ENCODE measurements at regions not wholly inside any gene's neighbourhood (a gene's known extent, or its start where the extent isn't known, plus 50 kb on each side); places are given as distances from the start of the nearest gene placed in this dataset.

DNA sequence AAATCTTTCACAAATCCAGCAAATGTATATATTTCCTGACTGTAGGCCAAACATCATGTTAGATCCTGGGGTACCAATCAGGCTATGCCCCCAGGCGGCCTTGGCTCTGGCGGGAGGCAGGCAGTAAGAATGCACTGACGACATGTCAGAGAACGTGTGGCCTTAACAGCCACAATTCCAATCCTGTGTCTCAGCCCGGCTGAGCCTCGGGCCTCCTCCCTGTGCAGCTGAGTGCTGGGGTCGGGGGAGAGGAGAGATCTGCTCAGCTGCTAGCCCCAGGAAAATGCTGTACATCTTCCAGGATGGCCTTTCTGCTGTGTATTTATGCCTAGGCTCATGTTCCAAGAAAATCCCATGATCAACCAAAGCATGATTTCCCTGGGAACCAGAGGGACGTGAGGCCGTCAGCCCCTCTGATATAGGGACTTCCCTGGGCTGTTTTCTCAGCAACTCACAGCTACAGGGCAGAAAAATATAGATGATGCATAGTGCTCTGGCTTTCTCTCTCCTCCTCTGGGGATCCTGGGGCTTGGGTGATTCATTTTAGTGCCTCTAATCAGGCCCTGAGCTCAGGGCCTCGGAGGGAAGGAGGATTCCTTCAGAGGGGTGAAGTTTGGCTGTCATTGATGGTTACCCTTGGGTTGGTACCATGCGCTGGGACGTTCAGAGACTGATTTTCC, 604.0 kb downstream of the HS3ST4 start:
- DNase-seq (ENCODE audit: low read depth), result no peak

DNA sequence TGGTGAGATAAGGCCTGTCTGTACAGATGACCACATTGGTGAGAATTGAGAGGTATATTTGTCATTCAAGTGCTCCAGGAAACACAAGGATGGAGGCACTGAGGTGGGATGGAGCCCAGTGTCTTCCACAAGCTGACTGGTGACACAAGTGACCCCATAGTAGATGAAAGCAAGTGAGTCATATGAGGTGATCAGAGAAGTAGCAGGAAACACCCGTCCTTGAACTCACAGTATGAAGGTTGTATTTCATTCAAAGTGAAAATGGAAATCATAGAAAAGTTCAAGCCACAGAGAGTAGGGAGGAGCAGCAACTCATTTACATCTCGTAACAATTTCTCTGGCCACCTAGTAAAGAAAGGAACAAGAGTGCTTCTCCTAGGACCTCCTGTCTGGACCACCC, 609.8 kb downstream of the HS3ST4 start:
- no peak for DNase-seq (ENCODE audit: low read depth)

DNA sequence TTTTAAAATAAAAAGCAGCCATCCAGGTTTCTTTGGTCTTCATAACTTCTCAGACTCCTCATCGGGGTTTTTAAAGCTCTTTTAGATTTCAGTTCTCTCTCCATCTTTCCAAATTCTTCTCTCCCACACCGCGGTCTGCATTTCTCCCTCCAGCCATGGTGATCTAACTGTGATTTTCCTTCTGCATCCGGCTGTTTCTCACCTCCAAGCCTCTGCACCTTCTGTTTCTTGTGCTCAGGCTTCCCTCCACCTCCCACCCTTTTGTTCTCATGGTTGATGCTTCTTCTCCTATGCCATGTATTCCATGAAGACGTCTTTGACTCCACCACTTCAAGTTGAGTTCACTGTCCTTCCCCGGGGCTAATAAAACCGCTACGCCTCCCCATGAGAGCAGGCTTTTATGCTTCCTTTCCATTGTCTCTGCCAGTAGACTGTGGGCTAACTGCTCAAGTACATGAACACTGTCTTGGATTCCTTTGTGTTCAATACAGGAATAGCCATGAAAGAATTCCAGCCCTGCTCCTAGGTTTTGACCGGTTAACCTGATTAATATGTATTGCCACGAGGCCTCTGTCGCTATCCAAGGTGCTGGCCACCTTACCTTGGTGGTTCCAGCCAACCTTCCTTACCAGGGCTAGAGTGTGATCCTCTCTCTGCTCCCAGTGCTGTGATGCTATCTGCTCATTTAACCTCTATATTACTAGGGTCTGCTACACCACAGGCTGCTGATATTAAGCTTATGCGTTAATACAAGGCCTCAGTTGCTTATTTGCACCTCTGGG, 625.1 kb downstream of the HS3ST4 start:
- no peak for DNase-seq (ENCODE audit: low read depth)

GRCh38 chr16:26317885-26318284, 626.1 kb downstream of the HS3ST4 start:
- DNase-seq (ENCODE audit: low read depth), result no peak

- no peak for DNase-seq (ENCODE audit: low read depth)
Measured at GRCh38 chr16:26330654-26331053, 638.9 kb downstream of the HS3ST4 start.

- no peak for DNase-seq (ENCODE audit: low read depth)
Measured at GRCh38 chr16:26334218-26335111, 642.7 kb downstream of the HS3ST4 start.

GRCh38 chr16:26335236-26335853, 643.6 kb downstream of the HS3ST4 start:
- no peak for DNase-seq (ENCODE audit: low read depth)

- no peak for DNase-seq (ENCODE audit: low read depth)
Measured at GRCh38 chr16:26342621-26343020, 650.9 kb downstream of the HS3ST4 start.

DNA sequence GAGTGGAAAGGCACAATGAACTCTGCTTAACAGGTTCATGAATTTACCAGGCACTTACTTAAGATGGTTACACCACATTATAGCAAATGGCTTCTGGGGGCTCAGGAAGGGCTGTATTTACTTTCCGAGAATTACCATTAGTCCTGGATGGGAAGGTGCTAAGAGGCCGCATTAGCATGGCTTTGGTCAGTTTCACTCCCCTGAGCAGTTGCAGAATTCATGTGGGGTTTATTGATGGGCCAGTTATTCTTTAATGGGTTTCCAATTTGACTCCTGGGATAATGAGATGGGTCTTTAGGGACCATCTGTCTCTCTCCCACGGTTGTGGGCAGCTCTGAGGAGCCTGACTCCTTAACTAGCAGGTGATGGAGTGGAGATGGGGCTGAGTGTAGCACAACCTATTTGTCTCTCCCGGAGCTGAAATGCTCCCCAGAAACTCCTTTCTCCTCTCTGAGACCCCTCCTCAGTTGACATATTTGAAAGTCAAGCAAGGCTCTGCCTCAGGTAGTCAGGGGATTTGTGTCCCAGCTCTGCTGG, 652.5 kb downstream of the HS3ST4 start:
- no peak for DNase-seq (ENCODE audit: low read depth)

DNA sequence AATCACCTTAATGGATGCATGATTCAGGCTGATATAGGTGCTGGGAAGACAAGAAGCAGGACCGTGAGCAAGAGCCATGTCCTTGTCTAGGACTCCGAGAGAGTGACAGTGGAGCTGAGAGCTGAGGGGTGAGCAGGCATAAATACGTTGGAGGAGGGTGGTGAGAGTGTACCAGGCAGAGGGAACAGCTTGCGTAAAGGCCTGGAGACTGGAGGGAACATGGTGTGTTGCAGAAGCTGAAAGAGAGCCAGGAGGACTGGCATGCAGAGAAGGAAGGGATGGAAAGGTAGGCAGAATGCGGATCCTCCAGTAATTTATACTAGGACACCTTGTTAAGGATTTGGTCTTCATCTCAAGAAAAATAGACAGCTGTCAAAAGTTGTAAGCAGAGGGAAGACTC, 653.2 kb downstream of the HS3ST4 start:
- DNase-seq (ENCODE audit: low read depth), result no peak

GRCh38 chr16:26345966-26346365, 654.2 kb downstream of the HS3ST4 start:
- no peak for DNase-seq (ENCODE audit: low read depth)

DNA sequence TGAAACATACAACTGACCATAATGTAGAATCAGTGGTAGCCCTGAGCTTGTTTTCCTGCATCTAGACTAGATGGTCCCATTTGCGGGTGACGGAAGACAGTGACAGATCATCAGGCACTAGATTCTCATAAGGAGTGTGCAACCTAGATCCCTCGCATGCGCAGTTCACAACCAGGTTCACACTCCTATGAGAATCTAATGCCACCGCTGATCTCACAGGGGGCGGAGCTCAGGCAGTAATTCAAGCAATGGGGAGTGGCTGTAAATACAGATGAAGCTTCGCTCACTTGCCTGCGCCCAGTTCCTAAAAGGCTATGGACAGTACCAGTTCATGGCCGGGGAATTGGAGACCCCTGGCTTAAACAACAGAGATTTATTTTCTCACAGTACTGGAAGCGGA, 656.3 kb downstream of the HS3ST4 start:
- no peak for DNase-seq (ENCODE audit: low read depth)

DNA sequence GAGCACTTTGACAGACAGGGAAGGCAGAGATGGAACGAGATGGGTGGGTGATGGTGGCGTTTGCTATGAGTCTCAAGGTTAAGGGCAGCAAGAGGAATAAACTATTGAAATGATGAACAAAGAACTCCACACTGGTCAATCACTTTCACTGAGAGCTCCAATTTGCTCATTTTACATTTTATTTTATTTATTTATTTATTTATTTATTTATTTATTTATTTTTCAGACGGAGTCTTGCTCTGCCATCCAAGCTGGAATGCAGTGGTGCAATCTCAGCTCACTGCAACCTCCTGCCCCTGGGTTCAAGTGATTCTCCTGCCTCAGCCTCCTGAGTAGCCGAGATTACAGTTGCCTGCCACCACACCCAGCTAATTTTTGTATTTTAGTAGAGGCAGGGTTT, 669.1 kb downstream of the HS3ST4 start:
- DNase-seq (ENCODE audit: low read depth), result no peak

DNA sequence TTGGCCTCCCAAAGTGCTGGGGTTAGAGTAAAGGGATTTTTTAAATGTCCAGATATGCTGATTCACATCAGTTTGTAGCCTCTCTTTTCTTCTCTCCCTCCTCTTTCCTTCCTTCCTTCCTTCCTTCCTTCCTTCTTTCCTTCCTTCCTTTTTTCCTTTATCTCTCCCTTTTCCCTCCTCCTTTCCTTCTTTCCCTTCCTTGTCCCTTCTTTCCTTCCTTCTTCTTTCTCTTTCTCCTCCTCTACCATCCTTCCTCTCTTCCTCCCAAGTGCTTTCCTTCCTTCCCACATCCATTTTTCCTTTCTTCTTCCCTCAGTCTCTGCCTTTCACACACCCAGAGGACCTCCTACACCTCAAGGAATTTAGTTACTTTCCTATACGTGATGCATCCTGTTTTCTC, 671.8 kb downstream of the HS3ST4 start:
- no peak for DNase-seq (ENCODE audit: low read depth)

DNA sequence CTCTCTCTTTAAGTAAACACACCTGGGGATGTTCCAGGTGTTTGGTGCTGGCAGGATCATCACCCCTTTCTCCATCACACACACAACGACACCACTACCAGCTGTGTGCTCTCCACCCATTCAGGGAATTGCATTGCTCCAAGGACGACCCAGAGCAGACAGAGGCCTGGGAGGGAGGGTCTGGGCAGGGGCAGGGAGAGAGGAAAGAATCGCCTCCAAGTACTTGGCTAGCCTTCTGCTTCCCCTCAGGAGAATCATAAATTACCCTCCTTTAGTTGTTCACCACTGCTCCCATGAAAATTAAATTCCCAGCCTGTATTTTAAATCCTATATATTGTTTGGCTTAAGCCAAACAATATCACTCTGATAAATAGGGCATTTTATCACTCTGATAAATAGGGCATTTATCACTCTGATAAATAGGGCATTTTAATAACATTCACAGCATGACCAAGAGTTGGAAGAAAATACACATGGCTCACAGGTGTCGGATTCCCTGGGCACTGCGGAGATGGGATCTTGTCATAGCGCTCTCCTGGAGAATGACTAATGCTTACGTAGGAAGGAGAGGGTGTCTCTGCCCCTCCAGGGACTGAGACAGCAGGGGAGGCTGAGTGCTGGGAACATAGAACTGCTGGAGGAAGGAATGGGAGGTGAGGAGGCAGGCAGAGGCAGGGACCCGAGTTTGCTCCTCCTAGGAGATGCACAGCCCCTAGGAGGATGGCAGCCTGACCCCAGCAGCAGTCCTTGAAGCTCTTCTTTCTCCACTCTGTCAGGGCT, 673.6 kb downstream of the HS3ST4 start:
- no peak for DNase-seq (ENCODE audit: low read depth)

DNA sequence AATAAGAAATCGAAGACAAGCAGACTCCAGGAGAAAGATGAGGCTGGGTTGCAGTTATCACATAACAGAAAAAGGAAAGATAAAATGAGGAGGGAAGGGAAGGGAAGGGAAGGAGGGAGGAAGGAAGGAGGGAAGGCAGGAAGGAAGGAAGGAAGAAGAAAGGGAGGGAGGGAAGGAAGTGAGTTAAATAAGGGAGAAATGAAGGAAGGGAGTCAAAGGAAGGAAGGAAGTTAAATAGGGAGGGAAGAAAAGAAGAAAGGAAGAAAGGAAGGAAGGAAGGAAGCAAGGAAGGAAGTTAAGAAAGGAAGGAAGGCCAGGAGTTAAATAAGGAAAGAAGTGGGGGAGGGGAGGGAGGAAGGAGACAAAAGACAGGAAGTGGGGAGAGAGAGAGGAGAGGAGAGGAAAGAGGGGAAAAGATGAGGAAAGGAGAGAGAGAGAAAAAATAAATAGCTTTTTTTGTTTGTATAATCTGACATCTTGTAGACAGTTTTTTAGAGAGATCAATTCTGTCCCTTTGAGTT, 679.6 kb downstream of the HS3ST4 start:
- DNase-seq (ENCODE audit: low read depth), result no peak

GRCh38 chr16:26374279-26374925, 682.6 kb downstream of the HS3ST4 start:
- no peak for DNase-seq (ENCODE audit: low read depth)

GRCh38 chr16:26382586-26382985, 684.1 kb upstream of the C16orf82 start:
- DNase-seq (ENCODE audit: low read depth), result no peak

DNA sequence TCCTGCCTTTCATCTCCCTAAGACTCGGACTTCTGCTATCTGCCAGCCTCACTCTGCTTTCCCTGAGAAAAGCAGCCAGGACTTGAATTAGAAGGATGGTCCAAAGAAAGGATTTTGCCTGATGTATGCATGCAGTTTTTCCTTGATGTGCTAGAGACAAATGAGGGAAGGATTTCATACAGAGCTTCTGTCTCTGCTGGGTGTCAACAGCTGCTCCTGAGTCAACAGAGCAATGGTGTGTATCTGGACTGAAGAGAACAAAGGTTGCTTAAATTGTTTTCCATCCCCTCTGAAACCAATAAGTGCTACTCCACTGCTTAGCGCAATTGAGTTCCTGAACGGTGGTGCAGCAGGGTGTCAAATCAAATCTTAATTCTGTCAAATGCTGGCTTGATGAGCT, 680.6 kb upstream of the C16orf82 start:
- no peak for DNase-seq (ENCODE audit: low read depth)

- no peak for DNase-seq (ENCODE audit: low read depth)
Measured at GRCh38 chr16:26391833-26392232, 674.9 kb upstream of the C16orf82 start.
